Trophoblast cell (in vitro differentiated cells and primary cell): ENCODE measurements at regions not wholly inside any gene's neighbourhood (a gene's known extent, or its start where the extent isn't known, plus 50 kb on each side); places are given as distances from the start of the nearest gene placed in this dataset.
"Not testable (repeated sequence)": the region's sequence is repeated elsewhere in the genome, so short reads cannot be mapped to it uniquely, and the experiment has no call there.

Experiments
- DNase-seq, 2 donors: peaks; one replicate each; pipeline ENCODE4 v3.0.0-alpha.2; 2016
- H2AFZ ChIP-seq: 2 replicates; pipeline ENCODE4 v1.6.1; 2013; ENCODE audit warnings: low read length, moderate library complexity, mild to moderate bottlenecking; ENCODE audit not compliant: insufficient read depth, poor library complexity
- H2AK5ac ChIP-seq: 2 replicates; pipeline ENCODE4 v1.6.1; 2013; ENCODE audit warnings: mild to moderate bottlenecking, low read length
- H2BK120ac ChIP-seq: 2 replicates; pipeline ENCODE4 v1.6.1; 2013; ENCODE audit warnings: low read length, mild to moderate bottlenecking, moderate library complexity; ENCODE audit not compliant: insufficient read depth, poor library complexity
- H2BK12ac ChIP-seq: 2 replicates; pipeline ENCODE4 v1.6.1; 2013; ENCODE audit warnings: mild to moderate bottlenecking, low read length, moderate library complexity
- H2BK5ac ChIP-seq: 2 replicates; pipeline ENCODE4 v1.6.1; 2013; ENCODE audit warnings: low read length, low read depth, moderate library complexity, mild to moderate bottlenecking; ENCODE audit not compliant: poor library complexity
- H3K14ac ChIP-seq: 2 replicates; pipeline ENCODE4 v1.6.1; 2013; ENCODE audit warnings: mild to moderate bottlenecking, low read length
- H3K18ac ChIP-seq: 2 replicates; pipeline ENCODE4 v1.6.1; 2013; ENCODE audit warnings: mild to moderate bottlenecking, low read length
- H3K23ac ChIP-seq: 2 replicates; pipeline ENCODE4 v1.6.1; 2013; ENCODE audit warnings: low read length
- H3K27ac ChIP-seq: 2 replicates; pipeline ENCODE4 v1.5.1; 2013; ENCODE audit warnings: low read depth, mild to moderate bottlenecking, inconsistent platforms, low read length, moderate library complexity
- H3K27me3 ChIP-seq: 2 replicates; pipeline ENCODE4 v1.6.1; 2013; ENCODE audit warnings: inconsistent platforms, mild to moderate bottlenecking, low read length, moderate library complexity; ENCODE audit not compliant: insufficient read depth
- H3K36me3 ChIP-seq, 2 experiments: 1 replicate in 1 of 2; 2 replicates in 1 of 2; pipeline ENCODE4 v1.6.1; 2013; ENCODE audit warnings: low read length in 2 of 2, mild to moderate bottlenecking in 2 of 2, moderate library complexity in 1 of 2; ENCODE audit not compliant: insufficient read depth in 2 of 2, control insufficient read depth in 1 of 2
- H3K4ac ChIP-seq: 2 replicates; pipeline ENCODE4 v1.6.1; 2013; ENCODE audit warnings: low read depth, mild to moderate bottlenecking, low read length, moderate library complexity
- H3K4me1 ChIP-seq, 2 experiments: 1 replicate in 1 of 2; 2 replicates in 1 of 2; pipeline ENCODE4 v1.6.1; 2013; ENCODE audit warnings: low read length in 2 of 2, mild to moderate bottlenecking in 2 of 2, moderate library complexity in 1 of 2; ENCODE audit not compliant: insufficient read depth in 2 of 2, control insufficient read depth in 1 of 2
- H3K4me2 ChIP-seq: 2 replicates; pipeline ENCODE4 v1.6.1; 2013; ENCODE audit warnings: inconsistent platforms, mild to moderate bottlenecking, low read length, moderate library complexity
- H3K4me3 ChIP-seq: 2 replicates; pipeline ENCODE4 v1.5.1; 2013; ENCODE audit warnings: mild to moderate bottlenecking, low read depth, low read length, inconsistent platforms
- H3K79me1 ChIP-seq: one replicate; pipeline ENCODE4 v1.6.1; 2013; ENCODE audit warnings: low read length
- H3K79me2 ChIP-seq: 2 replicates; pipeline ENCODE4 v1.6.1; 2013; ENCODE audit warnings: low read length, mild to moderate bottlenecking; ENCODE audit not compliant: control insufficient read depth, insufficient read depth, poor library complexity
- H3K9ac ChIP-seq: 2 replicates; pipeline ENCODE4 v1.6.1; 2013; ENCODE audit warnings: mild to moderate bottlenecking, low read length
- H3K9me3 ChIP-seq: 2 replicates; pipeline ENCODE4 v1.6.1; 2013; ENCODE audit warnings: low read depth, mild to moderate bottlenecking, control low read depth, inconsistent platforms, low read length; ENCODE audit not compliant: insufficient read depth
- H4K12ac ChIP-seq: 2 replicates; pipeline ENCODE4 v1.6.1; 2013; ENCODE audit warnings: low read depth, mild to moderate bottlenecking, low read length, moderate library complexity
- H4K8ac ChIP-seq: 2 replicates; pipeline ENCODE4 v1.6.1; 2013; ENCODE audit warnings: low read depth, mild to moderate bottlenecking, low read length, moderate library complexity
- H4K91ac ChIP-seq: one replicate; pipeline ENCODE4 v1.6.1; 2013; ENCODE audit warnings: low read depth, mild to moderate bottlenecking, low read length, moderate library complexity
- WGBS: extraction: QIAGEN DNeasy Blood & Tissue Kit; methylation state at CpG from one replicate; pipeline ENCODE4 v1.1.7; 2013; ENCODE audit warnings: missing lambda C conversion rate; ENCODE audit not compliant: insufficient read length, insufficient coverage; ENCODE audit errors: extremely low coverage; 5-methylcytosine and 5-hydroxymethylcytosine counted together

DNA sequence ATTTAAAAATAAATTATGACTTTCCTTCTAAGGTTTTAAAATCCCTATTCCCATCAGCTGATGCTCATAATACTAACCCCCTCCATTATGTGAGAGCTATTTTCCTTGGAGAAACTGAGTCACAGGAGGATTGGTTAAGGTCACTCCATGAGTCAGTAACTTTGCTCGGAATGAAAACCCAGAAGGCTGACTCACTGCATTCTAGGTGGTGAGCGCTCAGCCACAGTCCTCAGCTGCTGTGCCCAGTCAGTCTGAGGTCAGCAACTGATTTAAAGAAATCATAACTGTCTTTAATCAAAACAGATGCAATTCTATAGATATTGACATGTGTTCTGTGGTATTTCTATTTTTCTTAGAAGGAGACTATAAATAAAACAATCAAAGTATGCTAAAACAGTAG is 359.2 kb downstream of the GJA1 start:
- Histone ChIP-seq H2BK12ac (no peak overlapping the region), H2AK5ac (no peak overlapping the region), H2AFZ (no peak overlapping the region), H2BK5ac (no peak overlapping the region), H4K12ac (no peak overlapping the region), H3K23ac (no peak overlapping the region), H3K14ac (no peak overlapping the region), H3K4me3 (no peak overlapping the region), H3K4me1 (no peaks in the 10 kb centered on the region), H3K27ac (no peak overlapping the region), H2BK120ac (no peak overlapping the region), H4K8ac (no peak overlapping the region), H3K9ac (no peak overlapping the region), H3K4ac (no peak overlapping the region), H3K79me1 (no peaks in the 10 kb centered on the region), H3K27me3 (no peaks in the 10 kb centered on the region), H3K36me3 (no peaks in the 10 kb centered on the region), H4K91ac (no peak overlapping the region), H3K4me2 (no peak overlapping the region), H3K9me3 (no peaks in the 10 kb centered on the region), H3K18ac (no peak overlapping the region), H3K79me2 (no peaks in the 10 kb centered on the region)
- WGBS, result no CpG with 5 or more reads among the region's 2 CpGs
- peak in 1 of 2 donors; percentile 7 for DNase-seq

DNA sequence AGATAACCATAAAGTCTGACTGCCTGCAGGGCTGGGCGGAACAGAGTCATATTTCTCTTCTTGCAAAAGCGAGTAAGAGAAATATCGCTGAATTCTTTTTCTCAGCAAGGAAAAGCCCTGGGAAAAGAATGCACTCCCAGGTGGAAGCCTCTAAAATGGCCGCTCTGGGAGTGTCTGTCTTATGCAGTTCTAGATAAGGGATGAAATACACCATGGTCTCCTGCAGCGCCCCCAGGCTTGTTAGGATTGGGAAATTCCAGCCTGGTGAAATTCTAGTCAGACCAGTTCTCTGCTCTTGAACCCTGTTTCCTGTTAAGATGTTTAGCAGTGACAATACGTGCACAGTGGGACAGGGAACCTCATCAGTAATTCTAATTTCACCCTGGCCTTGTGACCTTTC is 362.2 kb downstream of the GJA1 start:
- not testable (repeated sequence) for H2BK5ac ChIP-seq, H2AK5ac ChIP-seq, H4K12ac ChIP-seq, H3K4me2 ChIP-seq, H2BK120ac ChIP-seq, H3K27ac ChIP-seq, H4K91ac ChIP-seq, H3K9me3 ChIP-seq, H3K18ac ChIP-seq, H4K8ac ChIP-seq, H3K4me1 ChIP-seq, H2BK12ac ChIP-seq, H3K79me1 ChIP-seq, H3K36me3 ChIP-seq, H3K14ac ChIP-seq, H3K27me3 ChIP-seq, H3K4ac ChIP-seq, H3K23ac ChIP-seq, H3K9ac ChIP-seq, H3K79me2 ChIP-seq, H3K4me3 ChIP-seq, H2AFZ ChIP-seq
- DNase-seq, result peak; percentile 40 to 62
- WGBS, result no CpG with 5 or more reads among the region's 6 CpGs

DNA sequence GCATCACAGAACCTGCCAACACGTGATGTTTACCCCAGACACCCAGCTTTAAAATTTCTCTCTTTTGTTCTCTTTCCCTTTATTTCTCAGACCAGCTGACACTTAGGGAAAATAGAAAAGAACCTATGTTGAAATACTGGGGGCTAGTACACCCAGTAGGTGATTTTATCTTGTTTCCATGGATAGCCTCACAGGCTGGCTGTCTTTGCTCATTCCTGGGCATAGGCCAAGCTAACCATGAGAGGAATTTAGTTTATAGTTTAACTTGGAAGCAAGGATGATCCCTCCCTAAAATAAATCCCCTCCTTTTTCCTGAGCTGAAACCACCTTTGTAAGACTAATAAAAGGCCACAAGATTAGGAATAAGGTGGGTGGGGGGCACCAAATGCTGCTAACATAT is 362.7 kb downstream of the GJA1 start:
- not testable (repeated sequence) for H4K8ac ChIP-seq, H3K27me3 ChIP-seq, H3K4ac ChIP-seq, H3K9ac ChIP-seq, H3K4me1 ChIP-seq, H2BK12ac ChIP-seq, H3K9me3 ChIP-seq, H2BK5ac ChIP-seq, H3K79me1 ChIP-seq, H4K91ac ChIP-seq, H3K27ac ChIP-seq, H3K36me3 ChIP-seq, H2BK120ac ChIP-seq, H3K4me2 ChIP-seq, H3K14ac ChIP-seq, H3K23ac ChIP-seq, H2AFZ ChIP-seq, H3K18ac ChIP-seq, H3K4me3 ChIP-seq, DNase-seq, H4K12ac ChIP-seq, H3K79me2 ChIP-seq, H2AK5ac ChIP-seq
- no CpG with 5 or more reads among the region's 1 CpG for WGBS

DNA sequence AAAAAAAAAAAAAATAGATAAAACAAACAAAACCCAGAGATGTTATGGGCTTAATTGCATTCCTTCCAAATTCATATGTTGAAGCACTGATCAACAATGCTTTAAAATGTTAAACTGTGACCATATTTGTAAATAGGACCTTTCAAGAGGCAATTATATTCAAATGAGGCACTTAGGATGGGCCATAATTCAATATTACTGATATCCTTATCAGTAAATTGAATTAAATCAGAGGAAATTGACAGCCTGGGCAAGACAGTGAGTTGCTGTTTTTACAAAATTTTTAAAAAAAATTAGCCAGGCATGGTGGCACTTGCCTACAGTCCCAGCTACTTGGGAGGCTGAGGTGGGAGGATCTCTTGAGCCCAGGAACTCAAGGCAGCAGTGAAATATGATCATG is 364.1 kb downstream of the GJA1 start:
- no peak for DNase-seq
- Histone ChIP-seq H2AK5ac (no peak overlapping the region), H3K4me1 (no peaks in the 10 kb centered on the region), H4K12ac (no peak overlapping the region), H3K14ac (no peak overlapping the region), H3K18ac (no peak overlapping the region), H3K27me3 (no peaks in the 10 kb centered on the region), H3K27ac (no peak overlapping the region), H3K4me3 (no peak overlapping the region), H3K36me3 (peaks cover 0 to 1% of the 10 kb centered on the region in 2 experiments), H3K79me1 (no peaks in the 10 kb centered on the region), H4K8ac (no peak overlapping the region), H4K91ac (no peak overlapping the region), H2BK5ac (no peak overlapping the region), H3K4ac (no peak overlapping the region), H3K4me2 (no peak overlapping the region), H2BK12ac (no peak overlapping the region), H2BK120ac (no peak overlapping the region), H3K9me3 (peaks cover 3% of the 10 kb centered on the region), H3K23ac (no peak overlapping the region), H3K9ac (no peak overlapping the region), H3K79me2 (no peaks in the 10 kb centered on the region), H2AFZ (no peak overlapping the region)

DNA sequence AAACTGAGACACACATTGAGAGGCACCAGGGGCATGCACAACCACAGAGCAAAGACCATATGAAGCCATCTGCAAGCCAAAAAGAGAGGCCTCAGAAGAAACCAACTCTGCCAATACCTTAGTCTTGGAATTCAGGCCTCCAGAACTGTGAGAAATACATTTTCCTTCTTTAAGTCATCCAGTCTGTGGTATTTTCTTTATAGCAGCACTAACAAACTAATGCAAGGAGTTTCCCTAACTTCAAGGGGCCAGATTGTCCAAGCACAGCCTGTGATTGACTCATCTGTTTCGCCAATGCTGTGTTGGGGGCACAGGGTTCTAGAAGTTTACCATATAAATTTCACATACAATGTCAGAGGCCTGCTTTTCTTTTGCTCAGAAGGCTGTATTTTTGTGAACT is 364.6 kb downstream of the GJA1 start:
- no peak overlapping the region for H4K12ac ChIP-seq
- no peak overlapping the region for H3K4me2 ChIP-seq
- no peaks in the 10 kb centered on the region for H3K4me1 ChIP-seq
- no peak overlapping the region for H2AFZ ChIP-seq
- H3K36me3 ChIP-seq, result peaks cover 0 to 1% of the 10 kb centered on the region in 2 experiments
- no peak overlapping the region for H3K4ac ChIP-seq
- H4K91ac ChIP-seq, result no peak overlapping the region
- H3K18ac ChIP-seq, result no peak overlapping the region
- H3K79me1 ChIP-seq, result no peaks in the 10 kb centered on the region
- H3K27ac ChIP-seq, result no peak overlapping the region
- H3K4me3 ChIP-seq, result no peak overlapping the region
- no peak overlapping the region for H2AK5ac ChIP-seq
- H3K23ac ChIP-seq, result no peak overlapping the region
- H3K14ac ChIP-seq, result no peak overlapping the region
- no peak for DNase-seq
- WGBS, result no CpG with 5 or more reads among the region's 1 CpG
- no peak overlapping the region for H2BK120ac ChIP-seq
- no peak overlapping the region for H2BK5ac ChIP-seq
- no peak overlapping the region for H4K8ac ChIP-seq
- no peaks in the 10 kb centered on the region for H3K27me3 ChIP-seq
- no peaks in the 10 kb centered on the region for H3K79me2 ChIP-seq
- H3K9me3 ChIP-seq, result peaks cover 3% of the 10 kb centered on the region
- no peak overlapping the region for H2BK12ac ChIP-seq
- no peak overlapping the region for H3K9ac ChIP-seq
